ENCODE measurements at regions not wholly inside any gene's neighbourhood (a gene's known extent, or its start where the extent isn't known, plus 50 kb on each side); places are given as distances from the start of the nearest gene placed in this dataset.

DNA sequence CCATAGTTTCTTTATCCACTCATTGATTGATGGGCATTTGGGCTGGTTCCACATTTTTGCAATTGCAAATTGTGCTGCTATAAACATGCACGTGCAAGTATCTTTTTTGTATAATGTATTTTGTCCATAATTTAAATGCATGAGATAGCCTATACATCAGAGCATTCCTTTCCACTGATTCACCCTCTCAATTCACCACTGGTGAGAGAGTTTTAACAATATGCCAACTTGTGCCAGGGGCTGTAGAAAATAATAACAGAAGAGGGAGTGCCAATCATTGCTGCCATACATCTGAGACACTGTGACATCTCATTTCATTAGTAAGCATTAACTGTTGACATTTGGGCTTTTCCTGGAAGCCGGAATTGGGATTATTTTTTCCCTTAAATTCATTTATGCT, 125.1 kb downstream of the RAP2A start:
- no peak for TF ChIP-seq ZNF70 (CRISPR knock-in tag; IDR thresholded peaks at IDR 0.05)
- no peak for TF ChIP-seq ESRRG (CRISPR knock-in tag; IDR thresholded peaks at IDR 0.05)
- TF ChIP-seq ZNF565 (CRISPR knock-in tag; conservative IDR thresholded peaks at IDR 0.05; ENCODE audit: low read depth) = no peak
- TF ChIP-seq ISL1 (CRISPR knock-in tag; IDR thresholded peaks at IDR 0.05) = no peak
- TF ChIP-seq, protein P1, sequence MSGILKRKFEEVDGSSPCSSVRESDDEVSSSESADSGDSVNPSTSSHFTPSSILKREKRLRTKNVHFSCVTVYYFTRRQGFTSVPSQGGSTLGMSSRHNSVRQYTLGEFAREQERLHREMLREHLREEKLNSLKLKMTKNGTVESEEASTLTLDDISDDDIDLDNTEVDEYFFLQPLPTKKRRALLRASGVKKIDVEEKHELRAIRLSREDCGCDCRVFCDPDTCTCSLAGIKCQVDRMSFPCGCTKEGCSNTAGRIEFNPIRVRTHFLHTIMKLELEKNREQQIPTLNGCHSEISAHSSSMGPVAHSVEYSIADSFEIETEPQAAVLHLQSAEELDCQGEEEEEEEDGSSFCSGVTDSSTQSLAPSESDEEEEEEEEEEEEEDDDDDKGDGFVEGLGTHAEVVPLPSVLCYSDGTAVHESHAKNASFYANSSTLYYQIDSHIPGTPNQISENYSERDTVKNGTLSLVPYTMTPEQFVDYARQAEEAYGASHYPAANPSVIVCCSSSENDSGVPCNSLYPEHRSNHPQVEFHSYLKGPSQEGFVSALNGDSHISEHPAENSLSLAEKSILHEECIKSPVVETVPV (CRISPR knock-in tag; IDR thresholded peaks at IDR 0.05) = no peak
- TF ChIP-seq, protein P2, sequence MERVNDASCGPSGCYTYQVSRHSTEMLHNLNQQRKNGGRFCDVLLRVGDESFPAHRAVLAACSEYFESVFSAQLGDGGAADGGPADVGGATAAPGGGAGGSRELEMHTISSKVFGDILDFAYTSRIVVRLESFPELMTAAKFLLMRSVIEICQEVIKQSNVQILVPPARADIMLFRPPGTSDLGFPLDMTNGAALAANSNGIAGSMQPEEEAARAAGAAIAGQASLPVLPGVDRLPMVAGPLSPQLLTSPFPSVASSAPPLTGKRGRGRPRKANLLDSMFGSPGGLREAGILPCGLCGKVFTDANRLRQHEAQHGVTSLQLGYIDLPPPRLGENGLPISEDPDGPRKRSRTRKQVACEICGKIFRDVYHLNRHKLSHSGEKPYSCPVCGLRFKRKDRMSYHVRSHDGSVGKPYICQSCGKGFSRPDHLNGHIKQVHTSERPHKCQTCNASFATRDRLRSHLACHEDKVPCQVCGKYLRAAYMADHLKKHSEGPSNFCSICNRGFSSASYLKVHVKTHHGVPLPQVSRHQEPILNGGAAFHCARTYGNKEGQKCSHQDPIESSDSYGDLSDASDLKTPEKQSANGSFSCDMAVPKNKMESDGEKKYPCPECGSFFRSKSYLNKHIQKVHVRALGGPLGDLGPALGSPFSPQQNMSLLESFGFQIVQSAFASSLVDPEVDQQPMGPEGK (CRISPR knock-in tag; IDR thresholded peaks at IDR 0.05; ENCODE audit: borderline replicate concordance) = no peak
- TF ChIP-seq TOX (CRISPR knock-in tag; IDR thresholded peaks at IDR 0.05; ENCODE audit: borderline replicate concordance) = no peak
- no peak for TF ChIP-seq SNAI2 (CRISPR knock-in tag; IDR thresholded peaks at IDR 0.05)
- no peak for TF ChIP-seq CSDC2 (CRISPR knock-in tag; IDR thresholded peaks at IDR 0.05)
- TF ChIP-seq ZNF8 (CRISPR knock-in tag; IDR thresholded peaks at IDR 0.05) = no peak; the same call in 1 of the 2 replicates
- TF ChIP-seq ZFP3 (CRISPR knock-in tag; IDR thresholded peaks at IDR 0.05) = no peak
- TF ChIP-seq TCF4 (CRISPR knock-in tag; IDR thresholded peaks at IDR 0.05; ENCODE audit: borderline replicate concordance) = no peak
- no peak for ATAC-seq

DNA sequence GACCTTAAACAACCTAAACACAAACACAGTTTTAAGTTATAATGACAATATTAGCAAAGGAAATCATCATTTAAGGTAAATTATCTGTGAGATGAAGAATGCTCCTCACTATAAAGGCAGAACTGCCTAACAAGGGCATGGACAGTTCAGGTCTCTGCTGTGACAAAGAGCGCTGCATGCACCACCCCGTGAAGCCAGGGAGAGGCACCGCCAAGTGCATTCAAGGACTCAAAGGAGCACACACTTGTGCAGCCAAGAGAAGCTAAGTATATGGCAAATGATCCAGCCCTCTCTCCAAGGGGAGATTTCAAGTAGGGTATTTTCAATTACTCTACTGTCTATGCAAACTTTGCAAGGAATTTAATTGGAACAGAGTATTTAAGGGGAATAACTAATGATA, 126.0 kb downstream of the RAP2A start:
- TF ChIP-seq ZC3H10 (CRISPR knock-in tag; IDR thresholded peaks at IDR 0.05) (no peak), BACH2 (CRISPR knock-in tag; IDR thresholded peaks at IDR 0.05; ENCODE audit: borderline replicate concordance) (no peak), TCF4 (CRISPR knock-in tag; IDR thresholded peaks at IDR 0.05; ENCODE audit: borderline replicate concordance) (no peak), ZFP30 (CRISPR knock-in tag; IDR thresholded peaks at IDR 0.05) (no peak), CSDC2 (CRISPR knock-in tag; IDR thresholded peaks at IDR 0.05) (no peak), RARB (CRISPR knock-in tag; IDR thresholded peaks at IDR 0.05) (no peak), ZNF70 (CRISPR knock-in tag; IDR thresholded peaks at IDR 0.05) (no peak)

DNA sequence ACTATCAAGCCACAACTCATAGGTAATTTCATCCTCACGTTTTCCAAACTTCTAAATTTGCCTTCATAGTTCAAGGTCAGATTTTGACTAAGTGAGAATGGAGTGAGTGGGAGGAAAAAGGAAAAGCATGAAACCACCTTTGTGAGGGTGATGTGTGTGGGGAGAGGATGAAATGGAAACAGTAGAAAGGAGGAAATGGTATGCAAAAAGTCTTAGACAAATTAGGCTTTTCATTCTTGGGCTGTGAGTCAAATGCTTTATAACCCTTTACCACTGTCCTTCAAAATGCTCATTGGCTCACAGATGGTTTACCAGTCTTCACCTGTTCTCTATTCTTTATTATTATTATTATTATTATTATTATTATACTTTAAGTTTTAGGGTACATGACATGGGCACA, 127.2 kb downstream of the RAP2A start:
- ATAC-seq = no peak
- TF ChIP-seq, protein P1 (CRISPR knock-in tag; IDR thresholded peaks at IDR 0.05) = no peak

More for the DNA sequence above, 126.0 kb downstream of the RAP2A start:
- no peak for ATAC-seq

DNA sequence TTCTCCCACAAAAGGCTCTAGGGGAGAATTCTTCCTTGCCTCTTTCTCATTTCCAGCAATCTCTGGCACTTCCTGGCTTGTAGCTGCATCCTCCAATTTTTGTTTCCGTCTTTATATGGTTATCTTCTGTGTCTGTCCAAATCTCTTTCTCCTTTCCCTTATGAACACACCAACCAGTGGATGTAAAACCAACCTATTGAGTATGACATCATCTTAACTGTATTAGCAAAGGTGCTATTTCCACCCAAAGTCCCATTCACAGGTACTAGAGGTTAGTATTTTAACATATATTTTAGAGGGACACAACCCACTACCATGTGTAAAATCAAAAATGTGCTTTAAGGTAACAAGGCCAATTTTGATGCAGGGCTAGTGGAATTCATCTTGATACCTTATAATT, 129.0 kb downstream of the RAP2A start:
- no peak for TF ChIP-seq PPARA (CRISPR knock-in tag; IDR thresholded peaks at IDR 0.05; ENCODE audit: borderline replicate concordance)
- TF ChIP-seq RARB (CRISPR knock-in tag; IDR thresholded peaks at IDR 0.05) = no peak
- TF ChIP-seq ZFP3 (CRISPR knock-in tag; IDR thresholded peaks at IDR 0.05) = no peak
- no peak for ATAC-seq

DNA sequence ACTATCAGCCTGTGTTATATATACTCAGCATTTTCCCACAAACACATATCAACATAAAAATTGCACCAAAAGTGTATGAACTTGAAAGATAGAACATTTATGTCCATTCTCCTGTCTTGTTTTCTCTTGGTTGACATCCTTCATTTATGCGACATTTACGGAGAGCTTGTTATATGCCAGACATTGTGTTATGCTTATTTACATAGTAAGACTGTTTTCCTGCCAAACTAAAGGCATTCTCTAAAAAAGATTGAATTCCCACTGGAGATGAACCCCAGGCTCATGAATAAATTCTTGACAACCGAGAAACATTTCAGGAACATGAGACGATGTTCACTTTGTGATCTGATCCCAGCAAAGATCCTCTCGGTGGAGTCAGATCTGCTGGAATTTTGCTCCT, 131.0 kb downstream of the RAP2A start:
- TF ChIP-seq TOX (CRISPR knock-in tag; IDR thresholded peaks at IDR 0.05; ENCODE audit: borderline replicate concordance) (no peak), OSR1 (CRISPR knock-in tag; IDR thresholded peaks at IDR 0.05) (no peak), ZC3H10 (CRISPR knock-in tag; IDR thresholded peaks at IDR 0.05) (no peak)
- ATAC-seq = no peak

DNA sequence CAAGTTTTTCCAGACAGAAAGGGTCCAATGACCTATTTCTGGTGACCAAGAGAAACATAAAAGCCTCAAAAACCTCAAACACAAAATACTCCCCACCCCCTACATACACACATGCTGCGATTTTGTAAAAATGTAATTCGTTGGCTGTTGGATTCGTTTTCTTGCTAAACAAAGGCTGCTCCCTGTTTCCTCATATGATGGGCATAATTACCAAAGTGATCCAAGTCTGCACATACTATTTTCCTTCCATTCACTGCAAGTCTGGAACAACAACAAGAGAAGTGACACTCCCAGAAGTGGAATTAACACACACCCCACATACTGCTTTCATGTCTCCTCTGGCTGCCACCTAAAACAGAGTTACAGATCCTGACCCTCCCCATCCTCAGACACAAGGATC, 131.9 kb downstream of the RAP2A start:
- TF ChIP-seq RARB (CRISPR knock-in tag; IDR thresholded peaks at IDR 0.05) = no peak
- no peak for TF ChIP-seq ZFP30 (CRISPR knock-in tag; IDR thresholded peaks at IDR 0.05)
- no peak for TF ChIP-seq CSDC2 (CRISPR knock-in tag; IDR thresholded peaks at IDR 0.05)
- TF ChIP-seq, protein P3, sequence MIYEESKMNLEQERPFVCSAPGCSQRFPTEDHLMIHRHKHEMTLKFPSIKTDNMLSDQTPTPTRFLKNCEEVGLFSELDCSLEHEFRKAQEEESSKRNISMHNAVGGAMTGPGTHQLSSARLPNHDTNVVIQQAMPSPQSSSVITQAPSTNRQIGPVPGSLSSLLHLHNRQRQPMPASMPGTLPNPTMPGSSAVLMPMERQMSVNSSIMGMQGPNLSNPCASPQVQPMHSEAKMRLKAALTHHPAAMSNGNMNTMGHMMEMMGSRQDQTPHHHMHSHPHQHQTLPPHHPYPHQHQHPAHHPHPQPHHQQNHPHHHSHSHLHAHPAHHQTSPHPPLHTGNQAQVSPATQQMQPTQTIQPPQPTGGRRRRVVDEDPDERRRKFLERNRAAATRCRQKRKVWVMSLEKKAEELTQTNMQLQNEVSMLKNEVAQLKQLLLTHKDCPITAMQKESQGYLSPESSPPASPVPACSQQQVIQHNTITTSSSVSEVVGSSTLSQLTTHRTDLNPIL (CRISPR knock-in tag; IDR thresholded peaks at IDR 0.05; ENCODE audit: low read depth) = no peak
- TF ChIP-seq, protein P1 (CRISPR knock-in tag; IDR thresholded peaks at IDR 0.05) = no peak
- no peak for TF ChIP-seq ZNF8 (CRISPR knock-in tag; IDR thresholded peaks at IDR 0.05)
- TF ChIP-seq ARNTL (CRISPR knock-in tag; IDR thresholded peaks at IDR 0.05; ENCODE audit: borderline replicate concordance, low read depth) = no peak
- no peak for TF ChIP-seq GLIS3 (CRISPR knock-in tag; IDR thresholded peaks at IDR 0.05)
- no peak for TF ChIP-seq SNAI2 (CRISPR knock-in tag; IDR thresholded peaks at IDR 0.05)
- TF ChIP-seq ISL1 (CRISPR knock-in tag; IDR thresholded peaks at IDR 0.05) = no peak
- TF ChIP-seq TCF4 (CRISPR knock-in tag; IDR thresholded peaks at IDR 0.05; ENCODE audit: borderline replicate concordance) = no peak
- ATAC-seq = no peak

Measured in SK-N-SH treated with all-trans-retinoic acid at 6 μM for 48 hours (cell line).